ENCODE measurements at regions not wholly inside any gene's neighbourhood (a gene's known extent, or its start where the extent isn't known, plus 50 kb on each side); places are given as distances from the start of the nearest gene placed in this dataset.

- TF ChIP-seq CTCF (IDR thresholded peaks at IDR 0.05) (no peak), POLR2A (IDR thresholded peaks at IDR 0.05) (no peak), POLR2AphosphoS5 (IDR thresholded peaks at IDR 0.05; ENCODE audit: insufficient read depth in 1 of 2, low read depth in 1 of 2) (no peak)
These were observed 155.0 kb upstream of the GRB10 start for GRCh38 chr7:50937727-50938126.

All from vagina (tissue), 2 donors.